H1 (cell line): ENCODE measurements at regions not wholly inside any gene's neighbourhood (a gene's known extent, or its start where the extent isn't known, plus 50 kb on each side); places are given as distances from the start of the nearest gene placed in this dataset.
A peak's percentile ranks its signal among the peaks of the same experiment; 100 is the strongest.

Source experiments
- CTCF ChIA-PET: fragments of 300-600 bp; sonication (Branson Sonifier 250); formaldehyde crosslinking; loops from one replicate; lab custom pipeline; 2021; ENCODE audit not compliant: partially characterized antibody; lab: Charles Lee
- POLR2A ChIA-PET: fragments of 300-600 bp; sonication (Branson Sonifier 250); formaldehyde crosslinking; loops from one replicate; lab custom pipeline; 2021; ENCODE audit warnings: inconsistent platforms; ENCODE audit not compliant: partially characterized antibody; lab: Charles Lee
- DNase-seq, 2 experiments: peaks; one replicate each; pipeline versions ENCODE4 v3.0.0 to v3.0.0-alpha.2; 2010 to 2022; ENCODE audit warnings: low spot score in 2 of 2, low read depth in 1 of 2, mixed read lengths in 1 of 2
- FAIRE-seq: peaks from 2 replicates; lab custom pipeline; 2011; peaks lifted over from hg19 to GRCh38; lab: Jason Lieb, UNC
- H2AFZ ChIP-seq: 2 replicates; pipeline ENCODE4 v1.8.1; 2012; ENCODE audit warnings: low read length, inconsistent platforms
- H2AK5ac ChIP-seq: 2 replicates; pipeline ENCODE4 v1.6.1; 2013; ENCODE audit warnings: low read depth, low read length
- H2BK120ac ChIP-seq: replicated peaks from 2 replicates; pipeline ENCODE3; 2013; ENCODE audit warnings: low read depth, low read length, inconsistent platforms
- H2BK12ac ChIP-seq: 2 replicates; pipeline ENCODE4 v1.6.1; 2013; ENCODE audit warnings: low read depth, low read length
- H2BK15ac ChIP-seq: 2 replicates; pipeline ENCODE4 v1.6.1; 2013; ENCODE audit warnings: low read length
- H2BK20ac ChIP-seq: 2 replicates; pipeline ENCODE4 v1.6.1; 2013; ENCODE audit warnings: low read length
- H2BK5ac ChIP-seq: 2 replicates; pipeline ENCODE4 v1.6.1; 2013; ENCODE audit warnings: low read depth, low read length
- H3K14ac ChIP-seq: 2 replicates; pipeline ENCODE4 v1.6.1; 2013; ENCODE audit warnings: inconsistent platforms; ENCODE audit not compliant: insufficient read length
- H3K18ac ChIP-seq: 2 replicates; pipeline ENCODE4 v1.6.1; 2013; ENCODE audit warnings: low read length; ENCODE audit errors: extremely low read depth
- H3K23ac ChIP-seq: 2 replicates; pipeline ENCODE4 v1.6.1; 2013; ENCODE audit warnings: inconsistent platforms; ENCODE audit not compliant: insufficient read length
- H3K23me2 ChIP-seq: 2 replicates; pipeline ENCODE4 v1.6.1; 2013; ENCODE audit warnings: low read depth, low read length
- H3K27ac ChIP-seq: 2 replicates; pipeline ENCODE4 v1.6.1; 2011; ENCODE audit warnings: low read depth, low read length, inconsistent platforms
- H3K27me3 ChIP-seq, 4 experiments: replicated peaks in 1 of 4; 1 replicate in 1 of 4; 2 replicates in 3 of 4; pipeline versions ENCODE4 v1.6.1 to v1.8.1; 2011 to 2013; ENCODE audit warnings: low read length in 3 of 4, mild to moderate bottlenecking in 3 of 4, inconsistent platforms in 2 of 4, mixed read lengths in 2 of 4, moderate library complexity in 1 of 4; ENCODE audit not compliant: control insufficient read depth in 3 of 4, insufficient read depth in 3 of 4; ENCODE audit errors: extremely low read depth in 1 of 4
- H3K36me3 ChIP-seq, 4 experiments: 2 replicates each; pipeline versions ENCODE4 v1.6.1 to v1.8.1; 2011 to 2013; ENCODE audit warnings: mild to moderate bottlenecking in 4 of 4, low read length in 3 of 4, moderate library complexity in 2 of 4, control low read depth in 1 of 4, inconsistent platforms in 1 of 4; ENCODE audit not compliant: insufficient read depth in 4 of 4, control insufficient read depth in 2 of 4
- H3K4ac ChIP-seq: replicated peaks from 2 replicates; pipeline ENCODE3; 2013; ENCODE audit warnings: low read length, low read depth, mixed read lengths, inconsistent platforms; ENCODE audit not compliant: insufficient read length
- H3K4me1 ChIP-seq, 4 experiments: replicated peaks in 1 of 4; 1 replicate in 1 of 4; 2 replicates in 3 of 4; pipeline versions ENCODE4 v1.6.1 to v1.8.1; 2011 to 2013; ENCODE audit warnings: low read length in 3 of 4, inconsistent platforms in 2 of 4, mixed read lengths in 1 of 4; ENCODE audit not compliant: insufficient read depth in 4 of 4, control insufficient read depth in 3 of 4
- H3K4me2 ChIP-seq, 2 experiments: 2 replicates each; pipeline versions ENCODE4 v1.6.1 to v1.8.1; 2011 to 2013; ENCODE audit warnings: low read depth in 2 of 2, low read length in 2 of 2, control low read depth in 1 of 2, inconsistent platforms in 1 of 2, mild to moderate bottlenecking in 1 of 2; ENCODE audit not compliant: insufficient read depth in 1 of 2
- H3K4me3 ChIP-seq, 4 experiments: fragments of 200-600, 300-600 bp in 1 of 4; sonication (generic), shearing (Covaris generic), sonication (Bioruptor Twin) in 1 of 4; 2 replicates each; pipeline versions ENCODE4 v1.5.1 to v1.8.1; 2011 to 2016; ENCODE audit warnings: low read length in 4 of 4, low read depth in 3 of 4, control low read depth in 2 of 4, inconsistent platforms in 2 of 4, mild to moderate bottlenecking in 2 of 4, mixed read lengths in 1 of 4, moderate library complexity in 1 of 4; ENCODE audit not compliant: insufficient read depth in 2 of 4; ENCODE audit errors: extremely low read depth in 1 of 4
- H3K56ac ChIP-seq: replicated peaks from 2 replicates; pipeline ENCODE3; 2013; ENCODE audit warnings: low read depth, mild to moderate bottlenecking, mixed read lengths, low read length, inconsistent platforms; ENCODE audit not compliant: insufficient read length
- H3K79me1 ChIP-seq: 2 replicates; pipeline ENCODE4 v1.6.1; 2013; ENCODE audit warnings: low read depth, low read length, control low read depth
- H3K79me2 ChIP-seq, 2 experiments: 2 replicates each; pipeline versions ENCODE4 v1.6.1 to v1.8.1; 2012 to 2013; ENCODE audit warnings: low read length in 2 of 2, mild to moderate bottlenecking in 2 of 2, inconsistent platforms in 1 of 2; ENCODE audit not compliant: insufficient read depth in 2 of 2, control insufficient read depth in 1 of 2
- H3K9ac ChIP-seq, 4 experiments: replicated peaks in 1 of 4; 1 replicate in 1 of 4; 2 replicates in 3 of 4; pipeline versions ENCODE4 v1.6.1 to v1.8.1; 2011 to 2013; ENCODE audit warnings: low read depth in 3 of 4, low read length in 3 of 4, control low read depth in 2 of 4, mild to moderate bottlenecking in 2 of 4, moderate library complexity in 2 of 4, inconsistent platforms in 1 of 4; ENCODE audit errors: extremely low read depth in 1 of 4
- H3K9me3 ChIP-seq, 2 experiments: 2 replicates each; pipeline versions ENCODE4 v1.6.1 to v1.8.1; 2012 to 2013; ENCODE audit warnings: mild to moderate bottlenecking in 2 of 2, moderate library complexity in 2 of 2, control low read depth in 1 of 2, inconsistent platforms in 1 of 2, low read depth in 1 of 2, low read length in 1 of 2, mixed read lengths in 1 of 2; ENCODE audit not compliant: insufficient read depth in 2 of 2
- H4K20me1 ChIP-seq, 2 experiments: replicated peaks in 1 of 2; 2 replicates each; pipeline versions ENCODE3 to v1.8.1; 2011 to 2013; ENCODE audit warnings: inconsistent platforms in 2 of 2, low read length in 2 of 2, mild to moderate bottlenecking in 1 of 2; ENCODE audit not compliant: insufficient read depth in 2 of 2, control insufficient read depth in 1 of 2
- H4K5ac ChIP-seq: 2 replicates; pipeline ENCODE4 v1.6.1; 2013; ENCODE audit warnings: low read length, low read depth, mixed read lengths, inconsistent platforms; ENCODE audit not compliant: insufficient read length
- H4K8ac ChIP-seq: 2 replicates; pipeline ENCODE4 v1.8.0; 2013; ENCODE audit warnings: mild to moderate bottlenecking, moderate library complexity, low read length, inconsistent platforms; ENCODE audit not compliant: insufficient read depth; ENCODE audit errors: extremely low read depth
- H4K91ac ChIP-seq: replicated peaks from 2 replicates; pipeline ENCODE3; 2013; ENCODE audit warnings: low read length, mixed read lengths, inconsistent platforms; ENCODE audit not compliant: insufficient read length
- ATF2 ChIP-seq: IDR thresholded peaks from 2 replicates; pipeline ENCODE4 v1.6.1; 2012; ENCODE audit warnings: low read length, inconsistent platforms
- CTCF ChIP-seq, 3 experiments: IDR thresholded peaks; 1 replicate in 2 of 3; 2 replicates in 1 of 3; pipeline versions ENCODE4 v1.5.1 to v1.6.1; 2011; ENCODE audit warnings: low read length in 3 of 3, mild to moderate bottlenecking in 3 of 3, inconsistent platforms in 2 of 3, low read depth in 1 of 3, moderate library complexity in 1 of 3; ENCODE audit not compliant: insufficient read depth in 1 of 3; ENCODE audit errors: control extremely low read depth in 1 of 3
- GABPA ChIP-seq: IDR thresholded peaks from 2 replicates; pipeline ENCODE4 v1.6.1; 2011; ENCODE audit warnings: mild to moderate bottlenecking, low read length, moderate library complexity, borderline replicate concordance; ENCODE audit not compliant: insufficient read depth
- HDAC2 ChIP-seq, 2 experiments: fragments of 300-600 bp in 1 of 2; sonication (generic) in 1 of 2; IDR thresholded peaks; 2 replicates each; pipeline ENCODE4 v1.6.1; 2011 to 2012; ENCODE audit warnings: low read depth in 2 of 2, low read length in 2 of 2, mild to moderate bottlenecking in 2 of 2, moderate library complexity in 2 of 2, borderline replicate concordance in 1 of 2, inconsistent platforms in 1 of 2
- KDM4A ChIP-seq: IDR thresholded peaks from one replicate; pipeline ENCODE4 v1.7.1; 2012; ENCODE audit warnings: low read depth, mild to moderate bottlenecking, moderate library complexity, low read length, inconsistent platforms; ENCODE audit not compliant: severe bottlenecking
- NRF1 ChIP-seq: IDR thresholded peaks from 2 replicates; pipeline ENCODE4 v1.6.1; 2011; ENCODE audit warnings: mild to moderate bottlenecking, low read depth, low read length, improper control_type of control experiment
- TEAD4 ChIP-seq: IDR thresholded peaks from 2 replicates; pipeline ENCODE4 v1.6.1; 2012; ENCODE audit warnings: low read depth, low read length, inconsistent platforms, mixed read lengths
- ZNF274 ChIP-seq: IDR thresholded peaks from 2 replicates; pipeline ENCODE4 v1.7.0; 2012; ENCODE audit warnings: low read length, borderline replicate concordance; ENCODE audit errors: extremely low read depth
- WGBS, 2 experiments: shearing (Covaris generic) in 1 of 2; methylation state at CpG; one replicate each; pipeline versions ENCODE4 v1.1.6 to v1.1.7; 2013 to 2015; ENCODE audit warnings: low lambda C conversion rate in 2 of 2, mixed read lengths in 2 of 2, inconsistent platforms in 1 of 2, low coverage in 1 of 2, missing lambda C conversion rate in 1 of 2; ENCODE audit not compliant: insufficient replicate concordance in 2 of 2, insufficient coverage in 1 of 2, insufficient read length in 1 of 2; ENCODE audit errors: extremely low coverage in 1 of 2, missing lambda C conversion rate in 1 of 2; 5-methylcytosine and 5-hydroxymethylcytosine counted together

GRCh38 chr20:6882561-6883291, 115.2 kb downstream of the BMP2 start:
- Histone ChIP-seq H3K79me1 (no peaks in the 10 kb centered on the region), H3K79me2 (no peaks in the 10 kb centered on the region), H2AFZ (0 out of 2 replicates have a peak overlapping the region, but pooled peaks have one; percentile 63), H2BK5ac (no peak overlapping the region), H3K9ac (no peak overlapping the region), H4K8ac (no peak overlapping the region), H3K14ac (no peak overlapping the region), H3K18ac (no peak overlapping the region), H2AK5ac (no peak overlapping the region), H2BK12ac (no peak overlapping the region), H3K4me2 (no peak overlapping the region), H3K27ac (no peak overlapping the region), H3K23me2 (no peaks in the 10 kb centered on the region), H3K4me3 (no peak overlapping the region), H3K9me3 (no peaks in the 10 kb centered on the region), H2BK15ac (no peak overlapping the region), H4K5ac (no peak overlapping the region), H3K56ac (no peak overlapping the region), H4K91ac (no peak overlapping the region), H3K23ac (no peak overlapping the region), H3K4ac (no peak overlapping the region), H3K4me1 (peaks cover 0 to 11% (median 0%) of the 10 kb centered on the region in 4 experiments; a peak in 2 of 7 replicates), H3K27me3 (no peaks in the 10 kb centered on the region), H3K36me3 (no peaks in the 10 kb centered on the region), H2BK20ac (no peak overlapping the region), H2BK120ac (no peak overlapping the region), H4K20me1 (no peaks in the 10 kb centered on the region)
- DNase-seq (no peak), FAIRE-seq (no peak)
- CTCF ChIA-PET = no interaction called here
- POLR2A ChIA-PET = no interaction called here
- WGBS, 2 experiments = 93% methylated on average over 4 of the region's 4 CpGs; no CpG with 5 or more reads in 1 of the 2 experiments
- TF ChIP-seq ATF2 = no peak
- TF ChIP-seq CTCF (IDR thresholded peaks at IDR 0.05; ENCODE audit: control extremely low read depth in 1 of 3, insufficient read depth in 1 of 3, low read depth in 1 of 3, low read length in 3 of 3) = no peak
- TF ChIP-seq TEAD4 = no peak
- no peak for TF ChIP-seq NRF1
- TF ChIP-seq KDM4A = no peak
- no peak for TF ChIP-seq GABPA
- no peak for TF ChIP-seq HDAC2 (IDR thresholded peaks at IDR 0.05; ENCODE audit: borderline replicate concordance in 1 of 2, low read depth in 2 of 2, low read length in 2 of 2)
- no peak for TF ChIP-seq ZNF274
